ENCODE measurements at regions not wholly inside any gene's neighbourhood (a gene's known extent, or its start where the extent isn't known, plus 50 kb on each side); places are given as distances from the start of the nearest gene placed in this dataset.

GRCh38 chr1:191578281-191578680 lies 580.0 kb upstream of the RGS18 start:
- TF ChIP-seq CTCF (IDR thresholded peaks at IDR 0.05 in 8 of 11, conservative IDR thresholded peaks at IDR 0.05 in 3 of 11) = no peak
- TF ChIP-seq POLR2AphosphoS5 (IDR thresholded peaks at IDR 0.05) = no peak
- TF ChIP-seq POLR2A (IDR thresholded peaks at IDR 0.05) = no peak
- no peak for DNase-seq
- Histone ChIP-seq H3K27me3 (replicated peaks in 1 of 7) (no peaks in the 10 kb centered on the region), H3K36me3 (no peaks in the 10 kb centered on the region), H3K4me1 (no peaks in the 10 kb centered on the region), H3K27ac (no peak overlapping the region), H3K9me3 (no peaks in the 10 kb centered on the region), H3K4me3 (no peak overlapping the region)
- 73 to 100% (median 88%) methylated on average over 1 of the region's 1 CpG for WGBS, 5 donors
- intact Hi-C loops (cut with DNase I; ENCODE audit: low total_unique reads) = no loop called here

- Histone ChIP-seq H3K4me1 (no peaks in the 10 kb centered on the region), H3K9me3 (no peaks in the 10 kb centered on the region), H3K36me3 (no peaks in the 10 kb centered on the region), H3K27me3 (replicated peaks in 1 of 7) (no peaks in the 10 kb centered on the region), H3K4me3 (no peak overlapping the region), H3K27ac (no peak overlapping the region)
- intact Hi-C loops (cut with DNase I; ENCODE audit: low total_unique reads) = no loop called here
- 77 to 83% (median 80%) methylated on average over 4 of the region's 4 CpGs for WGBS, 5 donors
- TF ChIP-seq POLR2A (IDR thresholded peaks at IDR 0.05) (no peak), CTCF (IDR thresholded peaks at IDR 0.05 in 8 of 11, conservative IDR thresholded peaks at IDR 0.05 in 3 of 11) (no peak), POLR2AphosphoS5 (IDR thresholded peaks at IDR 0.05) (no peak)
- no peak for DNase-seq
Observed at GRCh38 chr1:191579019-191579418, 579.2 kb upstream of the RGS18 start.

- TF ChIP-seq POLR2A (IDR thresholded peaks at IDR 0.05) = no peak
- no peak for DNase-seq
- H3K9me3 ChIP-seq = no peaks in the 10 kb centered on the region
- no peak overlapping the region for H3K27ac ChIP-seq
- H3K27me3 ChIP-seq (replicated peaks in 1 of 7) = no peaks in the 10 kb centered on the region
- H3K4me3 ChIP-seq = no peak overlapping the region
- H3K4me1 ChIP-seq = no peaks in the 10 kb centered on the region
- 16 to 57% (median 29%) methylated on average over 1 of the region's 1 CpG for WGBS, 5 donors
- intact Hi-C loops (cut with DNase I; ENCODE audit: low total_unique reads) = no loop called here
- H3K36me3 ChIP-seq = no peaks in the 10 kb centered on the region
Observed at GRCh38 chr1:191582169-191582568, 576.1 kb upstream of the RGS18 start.

- Histone ChIP-seq H3K36me3 (no peaks in the 10 kb centered on the region), H3K4me1 (no peaks in the 10 kb centered on the region)
- intact Hi-C loops (cut with DNase I; ENCODE audit: low total_unique reads) = no loop called here
Observed at GRCh38 chr1:191585095-191585494, 573.2 kb upstream of the RGS18 start.

More at GRCh38 chr1:191585095-191585494, 573.2 kb upstream of the RGS18 start:
- TF ChIP-seq POLR2AphosphoS5 (IDR thresholded peaks at IDR 0.05) = no peak
- no peak for TF ChIP-seq CTCF (IDR thresholded peaks at IDR 0.05 in 8 of 11, conservative IDR thresholded peaks at IDR 0.05 in 3 of 11)
- TF ChIP-seq POLR2A (IDR thresholded peaks at IDR 0.05) = no peak
- 65 to 76% (median 67%) methylated on average over 2 of the region's 2 CpGs for WGBS, 5 donors
- H3K27me3 ChIP-seq (replicated peaks in 1 of 7) = no peaks in the 10 kb centered on the region
- DNase-seq = no peak
- H3K27ac ChIP-seq = no peak overlapping the region
- H3K9me3 ChIP-seq = no peaks in the 10 kb centered on the region
- H3K4me3 ChIP-seq = no peak overlapping the region
